Gastroesophageal sphincter (tissue), 4 donors: ENCODE measurements at regions not wholly inside any gene's neighbourhood (a gene's known extent, or its start where the extent isn't known, plus 50 kb on each side); places are given as distances from the start of the nearest gene placed in this dataset.
A peak's percentile ranks its signal among the peaks of the same experiment; 100 is the strongest.

Source experiments
- ATAC-seq: fragments of 150-250 bp; one replicate; pipeline ENCODE4 v1.9.1; 2016; ENCODE audit warnings: mild to moderate bottlenecking, moderate library complexity
- H3K27ac ChIP-seq, 4 donors: fragments of 200-600 bp; sonication (generic) in 3 of 4; 1 replicate in 3 of 4; 2 replicates in 1 of 4; pipeline ENCODE4 v1.5.1; 2016 to 2019
- H3K27me3 ChIP-seq: fragments of 200-600 bp; sonication (generic); one replicate; pipeline ENCODE4 v1.5.1; 2019
- H3K36me3 ChIP-seq, 2 donors: fragments of 200-600 bp; sonication (generic); one replicate each; pipeline ENCODE4 v1.5.1; 2019; ENCODE audit warnings: control low read depth in 1 of 2
- H3K4me1 ChIP-seq, 3 donors: fragments of 200-600 bp; sonication (generic); 1 replicate in 2 of 3; 2 replicates in 1 of 3; pipeline ENCODE4 v1.5.1; 2016 to 2019; ENCODE audit warnings: control low read depth in 2 of 3
- H3K4me3 ChIP-seq, 2 donors: fragments of 200-600 bp; sonication (generic); one replicate each; pipeline ENCODE4 v1.5.1; 2019; ENCODE audit warnings: mild to moderate bottlenecking in 1 of 2, moderate library complexity in 1 of 2
- H3K9me3 ChIP-seq, 3 donors: fragments of 200-600 bp; sonication (generic); one replicate each; pipeline ENCODE4 v1.5.1; 2017 to 2019; ENCODE audit warnings: control low read depth in 2 of 3
- EP300 ChIP-seq: sonication (generic); formaldehyde crosslinking; IDR thresholded peaks from one replicate; pipeline ENCODE4 v1.6.1; 2017; ENCODE audit warnings: antibody characterized with exemption, mild to moderate bottlenecking
- POLR2A ChIP-seq, 2 donors: fragments of 450-650 bp; IDR thresholded peaks; one replicate each; pipeline ENCODE4 v1.6.1; 2017; ENCODE audit warnings: antibody characterized with exemption in 2 of 2, mild to moderate bottlenecking in 2 of 2, moderate library complexity in 1 of 2
- POLR2AphosphoS5 ChIP-seq: sonication (generic); formaldehyde crosslinking; IDR thresholded peaks from one replicate; pipeline ENCODE4 v1.6.1; 2017; ENCODE audit warnings: antibody characterized with exemption
- WGBS, 2 donors: methylation state at CpG; one replicate each; pipeline ENCODE4 v1.1.5; 2018; ENCODE audit warnings: low coverage in 1 of 2; 5-methylcytosine and 5-hydroxymethylcytosine counted together
- TF ChIP-seq, protein P1 (sequence below), 4 experiments: fragments of 200-600 bp in 2 of 4; fragments of 450-650 bp in 2 of 4; sonication (generic) in 1 of 4; IDR thresholded peaks; one replicate each; pipeline ENCODE4 v1.5.1; 2017 to 2019; ENCODE audit warnings: antibody characterized with exemption in 4 of 4, mild to moderate bottlenecking in 2 of 4, moderate library complexity in 2 of 4

DNA sequence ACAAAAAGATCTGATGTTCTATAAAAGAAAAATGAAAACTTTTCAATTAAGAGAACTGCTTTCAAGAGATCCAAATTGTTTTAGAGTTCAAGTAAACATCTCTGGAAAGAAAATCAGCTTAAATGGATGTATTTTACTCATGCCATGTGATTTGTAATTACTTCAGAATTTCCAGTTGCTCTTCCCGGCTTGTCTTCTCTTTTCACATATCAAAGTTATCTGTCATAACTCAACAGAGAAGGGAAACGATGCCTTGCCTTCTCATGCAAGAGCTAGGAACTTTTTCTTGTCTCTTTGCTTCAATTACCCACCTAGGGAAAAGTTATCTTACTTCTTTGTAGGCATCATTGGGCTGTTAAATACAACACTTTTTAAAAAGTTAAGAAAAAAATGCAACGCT is 255.2 kb upstream of the POU2AF2 start:
- no peak overlapping the region for H3K27ac ChIP-seq
- WGBS, 2 donors, result 41 to 50% methylated on average over 3 of the region's 3 CpGs
- no peaks in the 10 kb centered on the region for H3K9me3 ChIP-seq
- H3K27me3 ChIP-seq, result no peaks in the 10 kb centered on the region
- no peak overlapping the region for H3K4me3 ChIP-seq
- no peaks in the 10 kb centered on the region for H3K36me3 ChIP-seq
- TF ChIP-seq POLR2A (IDR thresholded peaks at IDR 0.05), result no peak
- no peak for TF ChIP-seq POLR2AphosphoS5
- TF ChIP-seq, protein P1, sequence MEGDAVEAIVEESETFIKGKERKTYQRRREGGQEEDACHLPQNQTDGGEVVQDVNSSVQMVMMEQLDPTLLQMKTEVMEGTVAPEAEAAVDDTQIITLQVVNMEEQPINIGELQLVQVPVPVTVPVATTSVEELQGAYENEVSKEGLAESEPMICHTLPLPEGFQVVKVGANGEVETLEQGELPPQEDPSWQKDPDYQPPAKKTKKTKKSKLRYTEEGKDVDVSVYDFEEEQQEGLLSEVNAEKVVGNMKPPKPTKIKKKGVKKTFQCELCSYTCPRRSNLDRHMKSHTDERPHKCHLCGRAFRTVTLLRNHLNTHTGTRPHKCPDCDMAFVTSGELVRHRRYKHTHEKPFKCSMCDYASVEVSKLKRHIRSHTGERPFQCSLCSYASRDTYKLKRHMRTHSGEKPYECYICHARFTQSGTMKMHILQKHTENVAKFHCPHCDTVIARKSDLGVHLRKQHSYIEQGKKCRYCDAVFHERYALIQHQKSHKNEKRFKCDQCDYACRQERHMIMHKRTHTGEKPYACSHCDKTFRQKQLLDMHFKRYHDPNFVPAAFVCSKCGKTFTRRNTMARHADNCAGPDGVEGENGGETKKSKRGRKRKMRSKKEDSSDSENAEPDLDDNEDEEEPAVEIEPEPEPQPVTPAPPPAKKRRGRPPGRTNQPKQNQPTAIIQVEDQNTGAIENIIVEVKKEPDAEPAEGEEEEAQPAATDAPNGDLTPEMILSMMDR (IDR thresholded peaks at IDR 0.05), result no peak
- no peak for TF ChIP-seq EP300
- ATAC-seq, result no peak
- peaks cover 3 to 36% (median 11%) of the 10 kb centered on the region in 3 donors for H3K4me1 ChIP-seq

DNA sequence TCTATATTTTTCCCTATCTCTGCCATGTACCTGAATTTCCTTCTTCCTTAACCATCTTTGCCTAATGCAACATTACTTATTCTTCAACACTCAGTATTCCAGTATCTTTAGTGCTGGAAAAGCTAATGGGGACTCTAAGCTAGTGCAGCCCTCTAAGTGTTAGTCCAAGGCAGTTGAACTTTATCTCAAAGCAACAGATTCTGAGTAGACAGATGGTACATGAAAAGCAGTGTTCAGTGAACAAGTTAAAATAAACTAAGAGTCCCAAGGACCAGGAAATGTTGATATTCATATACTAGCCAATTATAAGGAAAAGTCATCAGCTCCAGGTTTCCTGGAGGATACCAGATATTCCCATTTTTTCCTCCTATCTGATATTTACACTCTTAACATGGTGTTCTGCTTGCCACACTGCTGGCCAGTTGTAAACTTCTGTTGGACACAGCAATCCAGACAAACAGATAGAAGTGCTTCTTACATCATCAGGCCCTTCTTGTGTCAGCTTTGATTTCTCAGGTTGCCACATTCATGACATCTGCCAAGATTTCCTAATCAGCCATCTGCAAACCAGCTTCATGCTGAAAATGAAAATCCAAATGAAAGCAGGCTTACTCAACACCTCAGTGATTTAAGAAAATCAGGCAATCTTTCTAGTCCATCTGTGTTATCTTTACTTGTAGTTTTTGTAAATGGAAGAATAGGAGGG is 255.9 kb upstream of the POU2AF2 start:
- Histone ChIP-seq H3K4me1 (peaks cover 3 to 36% (median 11%) of the 10 kb centered on the region in 3 donors), H3K4me3 (no peak overlapping the region), H3K27ac (no peak overlapping the region), H3K9me3 (no peaks in the 10 kb centered on the region), H3K27me3 (no peaks in the 10 kb centered on the region), H3K36me3 (no peaks in the 10 kb centered on the region)
- TF ChIP-seq EP300 (no peak), POLR2AphosphoS5 (peak; percentile 83), POLR2A (IDR thresholded peaks at IDR 0.05) (no peak)
- TF ChIP-seq, protein P1 (IDR thresholded peaks at IDR 0.05), result no peak
- peak; percentile 72 for ATAC-seq

DNA sequence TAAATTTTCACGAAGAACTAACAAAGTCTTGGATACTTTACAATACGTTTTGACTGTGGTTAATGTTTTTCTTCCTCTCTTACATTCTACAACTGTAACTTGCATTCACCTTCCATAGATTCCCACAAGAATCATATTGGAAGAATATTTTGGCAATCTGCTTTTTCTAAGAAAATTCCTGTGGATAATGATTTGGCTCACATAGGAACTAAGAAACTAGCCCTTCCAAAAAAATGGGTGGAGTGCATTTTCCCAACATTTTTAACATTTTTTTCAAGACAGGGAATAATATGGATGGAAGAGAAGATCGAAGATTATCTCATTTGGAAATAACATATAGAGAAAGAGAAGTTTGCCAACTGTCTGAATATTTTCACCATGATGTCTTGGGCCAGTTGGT is 256.9 kb upstream of the POU2AF2 start:
- Histone ChIP-seq H3K36me3 (no peaks in the 10 kb centered on the region), H3K9me3 (no peaks in the 10 kb centered on the region), H3K4me3 (no peak overlapping the region), H3K27me3 (no peaks in the 10 kb centered on the region), H3K27ac (no peak overlapping the region), H3K4me1 (peaks cover 3 to 36% (median 11%) of the 10 kb centered on the region in 3 donors)
- 63 to 76% methylated on average over 3 of the region's 3 CpGs for WGBS, 2 donors
- TF ChIP-seq POLR2A (IDR thresholded peaks at IDR 0.05) (no peak), POLR2AphosphoS5 (no peak)
- TF ChIP-seq, protein P1 (IDR thresholded peaks at IDR 0.05), result no peak
- no peak for ATAC-seq

DNA sequence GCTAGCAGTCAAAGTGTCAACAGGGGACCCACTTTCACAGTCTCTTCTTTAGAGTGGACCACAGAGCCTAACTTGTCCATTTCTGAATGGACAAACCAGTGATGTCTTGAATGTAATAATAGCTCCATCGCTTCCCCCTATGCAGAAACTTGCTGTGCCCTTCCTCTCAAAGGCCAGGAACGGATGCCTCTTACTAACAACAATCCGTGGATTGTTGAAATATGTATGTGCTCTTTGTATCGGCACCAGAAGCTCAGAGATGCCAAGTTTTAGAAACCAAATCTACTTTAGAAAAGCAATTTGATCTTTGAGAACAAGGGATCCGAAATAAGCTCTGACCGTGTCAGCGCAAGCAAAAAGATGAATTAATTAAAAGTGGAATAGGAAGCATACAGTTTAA is 259.5 kb upstream of the POU2AF2 start:
- H3K27me3 ChIP-seq, result no peaks in the 10 kb centered on the region
- WGBS, 2 donors, result 82 to 89% methylated on average over 6 to 7 of the region's 7 CpGs
- no peak overlapping the region for H3K4me3 ChIP-seq
- no peak for TF ChIP-seq POLR2AphosphoS5
- no peak for TF ChIP-seq EP300
- TF ChIP-seq POLR2A (IDR thresholded peaks at IDR 0.05), result no peak
- TF ChIP-seq, protein P1 (IDR thresholded peaks at IDR 0.05), result no peak
- H3K27ac ChIP-seq, result no peak overlapping the region
- H3K9me3 ChIP-seq, result no peaks in the 10 kb centered on the region
- H3K4me1 ChIP-seq, result peaks cover 0 to 22% (median 4%) of the 10 kb centered on the region in 3 donors
- H3K36me3 ChIP-seq, result no peaks in the 10 kb centered on the region
- no peak for ATAC-seq

DNA sequence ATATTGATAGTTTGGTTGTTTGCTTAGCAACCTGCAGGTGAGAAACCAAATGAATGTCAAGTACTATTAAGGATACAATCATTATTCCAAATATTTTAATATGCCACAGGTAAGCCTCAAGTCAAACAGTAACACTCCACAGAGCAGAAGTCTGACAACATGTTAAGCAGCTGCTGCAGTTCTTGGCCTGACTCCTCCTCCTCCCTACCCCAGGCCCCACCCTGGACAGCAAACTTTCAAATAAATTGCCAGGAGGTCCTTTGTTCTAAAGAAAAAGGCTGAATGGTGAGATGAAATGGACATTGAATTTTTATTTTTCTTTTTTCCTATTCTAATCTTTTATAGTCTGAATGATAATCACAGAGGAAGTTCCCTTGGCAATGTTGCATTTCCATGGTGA is 260.0 kb upstream of the POU2AF2 start:
- Histone ChIP-seq H3K4me1 (peaks cover 0 to 17% (median 4%) of the 10 kb centered on the region in 3 donors), H3K36me3 (no peaks in the 10 kb centered on the region), H3K27me3 (no peaks in the 10 kb centered on the region), H3K27ac (no peak overlapping the region), H3K9me3 (no peaks in the 10 kb centered on the region), H3K4me3 (no peak overlapping the region)
- no peak for ATAC-seq
- TF ChIP-seq, protein P1 (IDR thresholded peaks at IDR 0.05), result no peak
- TF ChIP-seq EP300 (no peak), POLR2A (IDR thresholded peaks at IDR 0.05) (no peak), POLR2AphosphoS5 (no peak)
